Transverse colon (tissue), 4 donors: ENCODE measurements at regions not wholly inside any gene's neighbourhood (a gene's known extent, or its start where the extent isn't known, plus 50 kb on each side); places are given as distances from the start of the nearest gene placed in this dataset.

Source experiments
- CTCF ChIP-seq, 5 experiments: fragments of 200-600 bp in 3 of 5; fragments of 450-650 bp in 2 of 5; sonication (generic) in 3 of 5; IDR thresholded peaks; 1 replicate in 2 of 5; 2 replicates in 3 of 5; pipeline ENCODE4 v1.5.1; 2016 to 2017; ENCODE audit warnings: antibody characterized with exemption in 5 of 5, inconsistent platforms in 3 of 5, mild to moderate bottlenecking in 2 of 5, moderate library complexity in 1 of 5
- POLR2AphosphoS5 ChIP-seq, 3 donors: sonication (generic); formaldehyde crosslinking; IDR thresholded peaks; one replicate each; pipeline ENCODE4 v1.6.1; 2016; ENCODE audit warnings: antibody characterized with exemption in 3 of 3

GRCh38 chr20:11267762-11268335 is 594.0 kb upstream of the JAG1 start:
- TF ChIP-seq CTCF (IDR thresholded peaks at IDR 0.05) (no peak), POLR2AphosphoS5 (IDR thresholded peaks at IDR 0.05) (no peak)
